Liver (tissue), 8 donors: ENCODE measurements at regions not wholly inside any gene's neighbourhood (a gene's known extent, or its start where the extent isn't known, plus 50 kb on each side); places are given as distances from the start of the nearest gene placed in this dataset.

ENCODE experiments used
- DNase-seq: peaks from one replicate; pipeline ENCODE4 v3.0.0-alpha.2; 2017; ENCODE audit warnings: low spot score
- H3K27ac ChIP-seq, 2 donors: one replicate each; pipeline ENCODE4 v1.7.0; 2013; ENCODE audit warnings: inconsistent platforms in 2 of 2, low read length in 2 of 2, control low read depth in 1 of 2, low read depth in 1 of 2, mild to moderate bottlenecking in 1 of 2
- H3K27me3 ChIP-seq, 4 donors: one replicate each; pipeline versions ENCODE4 v1.6.1 to v1.7.0; 2013; ENCODE audit warnings: low read length in 3 of 4, inconsistent platforms in 1 of 4, mild to moderate bottlenecking in 1 of 4, moderate library complexity in 1 of 4; ENCODE audit not compliant: control insufficient read depth in 4 of 4, insufficient read depth in 4 of 4
- H3K36me3 ChIP-seq, 4 donors: one replicate each; pipeline versions ENCODE4 v1.6.1 to v1.7.0; 2013; ENCODE audit warnings: low read length in 3 of 4, mild to moderate bottlenecking in 3 of 4, low read depth in 1 of 4, moderate library complexity in 1 of 4; ENCODE audit not compliant: control insufficient read depth in 4 of 4, insufficient read depth in 3 of 4
- H3K4me1 ChIP-seq, 4 donors: one replicate each; pipeline versions ENCODE4 v1.6.1 to v1.7.0; 2013; ENCODE audit warnings: low read length in 3 of 4, mild to moderate bottlenecking in 3 of 4, moderate library complexity in 1 of 4; ENCODE audit not compliant: control insufficient read depth in 4 of 4, insufficient read depth in 4 of 4
- H3K4me3 ChIP-seq, 3 donors: one replicate each; pipeline versions ENCODE4 v1.6.1 to v1.7.0; 2013; ENCODE audit warnings: low read length in 3 of 3, control low read depth in 1 of 3, low read depth in 1 of 3, mild to moderate bottlenecking in 1 of 3
- H3K9ac ChIP-seq, 2 donors: one replicate each; pipeline ENCODE4 v1.7.0; 2013; ENCODE audit warnings: low read length in 2 of 2, mild to moderate bottlenecking in 2 of 2, moderate library complexity in 2 of 2, control low read depth in 1 of 2, low read depth in 1 of 2
- H3K9me3 ChIP-seq, 4 donors: one replicate each; pipeline versions ENCODE4 v1.6.1 to v1.7.0; 2013; ENCODE audit warnings: low read length in 3 of 4; ENCODE audit not compliant: control insufficient read depth in 4 of 4
- ATF3 ChIP-seq: IDR thresholded peaks from 2 replicates; pipeline ENCODE4 v1.6.1; 2016; ENCODE audit warnings: antibody characterized with exemption
- CTCF ChIP-seq: fragments of 150-350 bp; IDR thresholded peaks from 2 replicates; pipeline ENCODE4 v1.5.1; 2017; ENCODE audit warnings: improper control_type of control experiment, low read depth, low read length; ENCODE audit not compliant: missing input control
- FOXA1 ChIP-seq: IDR thresholded peaks from 2 replicates; pipeline ENCODE4 v1.6.1; 2016; ENCODE audit warnings: antibody characterized with exemption
- FOXA2 ChIP-seq: IDR thresholded peaks from 2 replicates; pipeline ENCODE4 v1.6.1; 2016; ENCODE audit warnings: antibody characterized with exemption
- GABPA ChIP-seq, 2 donors: IDR thresholded peaks in 1 of 2; conservative IDR thresholded peaks in 1 of 2; 2 replicates each; pipeline ENCODE4 v1.6.1; 2016; ENCODE audit warnings: antibody characterized with exemption in 2 of 2, mild to moderate bottlenecking in 1 of 2, moderate library complexity in 1 of 2
- HNF4G ChIP-seq: IDR thresholded peaks from 2 replicates; pipeline ENCODE4 v1.6.1; 2016; ENCODE audit warnings: antibody characterized with exemption
- JUND ChIP-seq, 2 donors: IDR thresholded peaks; 2 replicates each; pipeline ENCODE4 v1.6.1; 2016; ENCODE audit warnings: antibody characterized with exemption in 2 of 2
- MAX ChIP-seq: IDR thresholded peaks from 2 replicates; pipeline ENCODE4 v1.6.1; 2016; ENCODE audit warnings: antibody characterized with exemption
- NR2F2 ChIP-seq: IDR thresholded peaks from 2 replicates; pipeline ENCODE4 v1.6.1; 2016; ENCODE audit warnings: antibody characterized with exemption
- RAD21 ChIP-seq, 2 donors: IDR thresholded peaks; 2 replicates each; pipeline ENCODE4 v1.6.1; 2016; ENCODE audit warnings: antibody characterized with exemption in 2 of 2, mild to moderate bottlenecking in 2 of 2
- REST ChIP-seq: IDR thresholded peaks from 2 replicates; pipeline ENCODE4 v1.6.1; 2016; ENCODE audit warnings: antibody characterized with exemption, mild to moderate bottlenecking
- RXRA ChIP-seq, 2 donors: IDR thresholded peaks; 2 replicates each; pipeline ENCODE4 v1.6.1; 2017 to 2018; ENCODE audit warnings: antibody characterized with exemption in 2 of 2, mild to moderate bottlenecking in 1 of 2
- SP1 ChIP-seq: IDR thresholded peaks from 2 replicates; pipeline ENCODE4 v1.6.1; 2018; ENCODE audit warnings: antibody characterized with exemption, mild to moderate bottlenecking
- YY1 ChIP-seq: IDR thresholded peaks from 2 replicates; pipeline ENCODE4 v1.6.1; 2016; ENCODE audit warnings: antibody characterized with exemption, mild to moderate bottlenecking
- ZBTB33 ChIP-seq: IDR thresholded peaks from 2 replicates; pipeline ENCODE4 v1.6.1; 2016; ENCODE audit warnings: antibody characterized with exemption
- WGBS: extraction: QIAGEN DNeasy Blood & Tissue Kit; methylation state at CpG from one replicate; pipeline ENCODE4 v1.1.7; 2013; 5-methylcytosine and 5-hydroxymethylcytosine counted together
- donor health status: healthy.
- donor health status: healthy.
- donor health status: healthy.
- donor health status: healthy.
- donor health status: healthy.

GRCh38 chr6:168152306-168152963, 73.4 kb upstream of the FRMD1 start:
- Histone ChIP-seq H3K9me3 (no peaks in the 10 kb centered on the region), H3K9ac (no peak overlapping the region), H3K27ac (no peak overlapping the region), H3K4me1 (peaks cover 0 to 7% (median 3%) of the 10 kb centered on the region in 4 donors), H3K27me3 (peaks cover 0 to 4% (median 0%) of the 10 kb centered on the region in 4 donors), H3K4me3 (no peak overlapping the region), H3K36me3 (no peaks in the 10 kb centered on the region)
- 87% methylated on average over 18 of the region's 18 CpGs for WGBS
- TF ChIP-seq ATF3 (no peak), FOXA1 (no peak), MAX (no peak), NR2F2 (no peak), REST (no peak), JUND (IDR thresholded peaks at IDR 0.05) (no peak), FOXA2 (no peak)
- DNase-seq: peak; percentile 13

GRCh38 chr6:168150551-168151320, 71.7 kb upstream of the FRMD1 start:
- Histone ChIP-seq H3K4me3 (no peak overlapping the region), H3K9me3 (no peaks in the 10 kb centered on the region), H3K27ac (no peak overlapping the region), H3K4me1 (peaks cover 0 to 7% (median 3%) of the 10 kb centered on the region in 4 donors), H3K27me3 (peaks cover 0 to 4% (median 0%) of the 10 kb centered on the region in 4 donors), H3K9ac (no peak overlapping the region), H3K36me3 (no peaks in the 10 kb centered on the region)
- peak; percentile 36 for DNase-seq
- WGBS: 45% methylated on average over 28 of the region's 28 CpGs
- no peak for TF ChIP-seq HNF4G
- TF ChIP-seq CTCF: peak; percentile 72
- TF ChIP-seq RAD21 (IDR thresholded peaks at IDR 0.05): peak; percentile 94 to 96

GRCh38 chr6:168149015-168149414, 70.0 kb upstream of the FRMD1 start:
- Histone ChIP-seq H3K9ac (no peak overlapping the region), H3K4me1 (peaks cover 0 to 5% (median 1%) of the 10 kb centered on the region in 4 donors), H3K4me3 (no peak overlapping the region), H3K27me3 (peaks cover 0 to 4% (median 0%) of the 10 kb centered on the region in 4 donors), H3K27ac (no peak overlapping the region), H3K36me3 (no peaks in the 10 kb centered on the region), H3K9me3 (no peaks in the 10 kb centered on the region)
- peak; percentile 22 for DNase-seq
- TF ChIP-seq GABPA (IDR thresholded peaks at IDR 0.05 in 1 of 2, conservative IDR thresholded peaks at IDR 0.05 in 1 of 2) (no peak), YY1 (no peak), ZBTB33 (no peak), FOXA2 (no peak), RXRA (IDR thresholded peaks at IDR 0.05) (no peak), REST (no peak), SP1 (no peak)
- WGBS: 69% methylated on average over 14 of the region's 14 CpGs
